Upper lobe of left lung (tissue), 4 donors: ENCODE measurements at regions not wholly inside any gene's neighbourhood (a gene's known extent, or its start where the extent isn't known, plus 50 kb on each side); places are given as distances from the start of the nearest gene placed in this dataset.

Source experiments
- POLR2A ChIP-seq, 4 donors: fragments of 450-650 bp; IDR thresholded peaks; one replicate each; pipeline ENCODE4 v1.5.1; 2016 to 2017; ENCODE audit warnings: antibody characterized with exemption in 4 of 4, mild to moderate bottlenecking in 2 of 4
- POLR2AphosphoS5 ChIP-seq, 2 donors: sonication (generic); formaldehyde crosslinking; IDR thresholded peaks; one replicate each; pipeline ENCODE4 v1.5.1; 2017; ENCODE audit warnings: antibody characterized with exemption in 2 of 2
- TF ChIP-seq, protein P1 (sequence below), 6 experiments: fragments of 450-650 bp in 4 of 6; fragments of 200-600 bp in 2 of 6; sonication (generic) in 2 of 6; IDR thresholded peaks; one replicate each; pipeline ENCODE4 v1.5.1; 2016 to 2019; ENCODE audit warnings: antibody characterized with exemption in 6 of 6

GRCh38 chr12:80044694-80045046 lies 54.7 kb upstream of the OTOGL start:
- TF ChIP-seq POLR2AphosphoS5 (IDR thresholded peaks at IDR 0.05) = no peak
- TF ChIP-seq, protein P1, sequence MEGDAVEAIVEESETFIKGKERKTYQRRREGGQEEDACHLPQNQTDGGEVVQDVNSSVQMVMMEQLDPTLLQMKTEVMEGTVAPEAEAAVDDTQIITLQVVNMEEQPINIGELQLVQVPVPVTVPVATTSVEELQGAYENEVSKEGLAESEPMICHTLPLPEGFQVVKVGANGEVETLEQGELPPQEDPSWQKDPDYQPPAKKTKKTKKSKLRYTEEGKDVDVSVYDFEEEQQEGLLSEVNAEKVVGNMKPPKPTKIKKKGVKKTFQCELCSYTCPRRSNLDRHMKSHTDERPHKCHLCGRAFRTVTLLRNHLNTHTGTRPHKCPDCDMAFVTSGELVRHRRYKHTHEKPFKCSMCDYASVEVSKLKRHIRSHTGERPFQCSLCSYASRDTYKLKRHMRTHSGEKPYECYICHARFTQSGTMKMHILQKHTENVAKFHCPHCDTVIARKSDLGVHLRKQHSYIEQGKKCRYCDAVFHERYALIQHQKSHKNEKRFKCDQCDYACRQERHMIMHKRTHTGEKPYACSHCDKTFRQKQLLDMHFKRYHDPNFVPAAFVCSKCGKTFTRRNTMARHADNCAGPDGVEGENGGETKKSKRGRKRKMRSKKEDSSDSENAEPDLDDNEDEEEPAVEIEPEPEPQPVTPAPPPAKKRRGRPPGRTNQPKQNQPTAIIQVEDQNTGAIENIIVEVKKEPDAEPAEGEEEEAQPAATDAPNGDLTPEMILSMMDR (IDR thresholded peaks at IDR 0.05) = no peak
- no peak for TF ChIP-seq POLR2A (IDR thresholded peaks at IDR 0.05)
